ENCODE measurements at regions not wholly inside any gene's neighbourhood (a gene's known extent, or its start where the extent isn't known, plus 50 kb on each side); places are given as distances from the start of the nearest gene placed in this dataset.
"Not testable (repeated sequence)": the region's sequence is repeated elsewhere in the genome, so short reads cannot be mapped to it uniquely, and the experiment has no call there.

GRCh38 chr10:32217216-32217615, 129.7 kb downstream of the EPC1 start:
- Mint-ChIP-seq H3K9me3 (peaks cover 31% of the 10 kb centered on the region), H3K36me3 (peaks cover 31% of the 10 kb centered on the region), H3K27ac (no peak overlapping the region), H3K4me3 (no peak overlapping the region), H3K27me3 (ENCODE audit: low read depth) (no peaks in the 10 kb centered on the region; the same call in 1 of the 2 replicates), H3K4me1 (peaks cover 12% of the 10 kb centered on the region)
- TF ChIP-seq TEAD1 (CRISPR knock-in tag; IDR thresholded peaks at IDR 0.05) = no peak
- no peak for TF ChIP-seq GTF2I (CRISPR knock-in tag; conservative IDR thresholded peaks at IDR 0.05)
- TF ChIP-seq EMX1 (CRISPR knock-in tag; IDR thresholded peaks at IDR 0.05) = no peak
- TF ChIP-seq ZNF232 (CRISPR knock-in tag; IDR thresholded peaks at IDR 0.05) = 0 out of 2 replicates have a peak, but pooled peaks have one; percentile 25
- no peak for TF ChIP-seq ZNF317 (CRISPR knock-in tag; IDR thresholded peaks at IDR 0.05; ENCODE audit: borderline replicate concordance, low read depth)
- TF ChIP-seq SMAD4 (CRISPR knock-in tag; IDR thresholded peaks at IDR 0.05) = no peak
- TF ChIP-seq NFYB (CRISPR knock-in tag; conservative IDR thresholded peaks at IDR 0.05; ENCODE audit: low read depth) = no peak
- ATAC-seq (0 out of 2 replicates have a peak, but pooled peaks have one; percentile 22), DNase-seq (ENCODE audit: low spot score) (no peak)
- ChIA-PET POLR2A (no interaction called here), CTCF (no interaction called here)

- CTCF ChIA-PET; H3K27ac Mint-ChIP-seq; DNase-seq (ENCODE audit: low spot score); ATAC-seq; H3K27me3 Mint-ChIP-seq (ENCODE audit: low read depth); POLR2A ChIA-PET; H3K4me3 Mint-ChIP-seq: not testable (repeated sequence)
- Mint-ChIP-seq H3K36me3 (peaks cover 12% of the 10 kb centered on the region), H3K4me1 (peaks cover 12% of the 10 kb centered on the region), H3K9me3 (peaks cover 19% of the 10 kb centered on the region)
These were observed 133.1 kb downstream of the EPC1 start for GRCh38 chr10:32213838-32214237.

- CTCF ChIA-PET = interaction anchor here (0.5 to 1.9 kb wide), 34 partner anchors 9 to 1759 kb away, joined by 3 to 8 read pairs (median 4); no protein-coding TSS in a partner anchor
- Mint-ChIP-seq H3K9me3 (peaks cover 6% of the 10 kb centered on the region; the same call in 1 of the 2 replicates), H3K36me3 (no peaks in the 10 kb centered on the region), H3K4me3 (no peak overlapping the region), H3K4me1 (no peaks in the 10 kb centered on the region), H3K27me3 (ENCODE audit: low read depth) (no peaks in the 10 kb centered on the region), H3K27ac (no peak overlapping the region)
- TF ChIP-seq ZBTB21 (CRISPR knock-in tag; IDR thresholded peaks at IDR 0.05; ENCODE audit: borderline replicate concordance) (no peak), SMAD3 (CRISPR knock-in tag; IDR thresholded peaks at IDR 0.05; ENCODE audit: borderline replicate concordance) (no peak), FOXJ3 (CRISPR knock-in tag; IDR thresholded peaks at IDR 0.05; ENCODE audit: borderline replicate concordance) (no peak), ZNF232 (CRISPR knock-in tag; IDR thresholded peaks at IDR 0.05) (no peak), RORB (CRISPR knock-in tag; IDR thresholded peaks at IDR 0.05) (no peak), ZNF317 (CRISPR knock-in tag; IDR thresholded peaks at IDR 0.05; ENCODE audit: borderline replicate concordance, low read depth) (no peak), ZNF121 (CRISPR knock-in tag; IDR thresholded peaks at IDR 0.05) (no peak), MAX (CRISPR knock-in tag; IDR thresholded peaks at IDR 0.05) (no peak), ERG (CRISPR knock-in tag; IDR thresholded peaks at IDR 0.05) (no peak), CBFB (CRISPR knock-in tag; IDR thresholded peaks at IDR 0.05; ENCODE audit: low read depth) (no peak), HMGXB4 (CRISPR knock-in tag; IDR thresholded peaks at IDR 0.05) (no peak), ZNF396 (CRISPR knock-in tag; IDR thresholded peaks at IDR 0.05; ENCODE audit: borderline replicate concordance) (no peak), STAT6 (CRISPR knock-in tag; conservative IDR thresholded peaks at IDR 0.05; ENCODE audit: low read depth) (no peak), NR3C1 (CRISPR knock-in tag; conservative IDR thresholded peaks at IDR 0.05; ENCODE audit: low read depth) (no peak), ZNF138 (CRISPR knock-in tag; conservative IDR thresholded peaks at IDR 0.05) (no peak), E2F4 (CRISPR knock-in tag; IDR thresholded peaks at IDR 0.05; ENCODE audit: borderline replicate concordance, low read depth) (no peak), ZNF423 (CRISPR knock-in tag; IDR thresholded peaks at IDR 0.05) (no peak), ZBTB43 (CRISPR knock-in tag; IDR thresholded peaks at IDR 0.05) (no peak), TP53 (CRISPR knock-in tag; IDR thresholded peaks at IDR 0.05) (no peak), TEAD1 (CRISPR knock-in tag; IDR thresholded peaks at IDR 0.05) (no peak)
- ATAC-seq = no peak
- POLR2A ChIA-PET = interaction anchor here (0.6 kb wide), 1 partner anchor 1611 kb away, joined by 4 read pairs; no protein-coding TSS in a partner anchor
- DNase-seq (ENCODE audit: low spot score) = no peak
These were observed 136.0 kb downstream of the EPC1 start for GRCh38 chr10:32211046-32211363.

Measured in WTC11 (cell line).